Head of caudate nucleus (tissue), 42 donors: ENCODE measurements at regions not wholly inside any gene's neighbourhood (a gene's known extent, or its start where the extent isn't known, plus 50 kb on each side); places are given as distances from the start of the nearest gene placed in this dataset.

Experiments used
- DNase-seq, 42 donors: peaks; one replicate each; pipeline versions ENCODE4 v3.0.0 to v3.0.0-alpha.2; 2020 to 2021; ENCODE audit warnings: mixed read lengths in 7 of 42
- intact Hi-C: fragments of 100-400 bp; cut with DNase I; formaldehyde crosslinking; loops from one replicate; pipeline ENCODE4 v1.15.0; 2022

GRCh38 chr6:77228279-77228678, 235.0 kb downstream of the HTR1B start:
- DNase-seq: no peak
- intact Hi-C loops: no loop called here

- DNase-seq: no peak
- intact Hi-C loops: no loop called here
These were observed 245.4 kb downstream of the HTR1B start for GRCh38 chr6:77217896-77218295.

GRCh38 chr6:77205936-77206335, 257.4 kb downstream of the HTR1B start:
- no peak for DNase-seq
- intact Hi-C loops: no loop called here

- intact Hi-C loops: no loop called here
- DNase-seq: no peak
These were observed 258.7 kb downstream of the HTR1B start for GRCh38 chr6:77204555-77204954.

- intact Hi-C loops: no loop called here
- no peak for DNase-seq
These were observed 279.8 kb downstream of the HTR1B start for GRCh38 chr6:77183447-77183846.

GRCh38 chr6:77181749-77182148, 281.5 kb downstream of the HTR1B start:
- intact Hi-C loops: no loop called here
- DNase-seq: no peak

GRCh38 chr6:77180326-77180725, 283.0 kb downstream of the HTR1B start:
- intact Hi-C loops: no loop called here
- DNase-seq: no peak

- no peak for DNase-seq
- intact Hi-C loops: no loop called here
These were observed 284.5 kb downstream of the HTR1B start for GRCh38 chr6:77178821-77179220.

- DNase-seq: no peak
- intact Hi-C loops: no loop called here
These were observed 285.8 kb downstream of the HTR1B start for GRCh38 chr6:77177470-77177869.

- intact Hi-C loops: no loop called here
- no peak for DNase-seq
These were observed 289.7 kb downstream of the HTR1B start for GRCh38 chr6:77173472-77174074.

GRCh38 chr6:77172578-77172977, 290.7 kb downstream of the HTR1B start:
- DNase-seq: no peak
- intact Hi-C loops: no loop called here

GRCh38 chr6:77159730-77160129, 303.6 kb downstream of the HTR1B start:
- intact Hi-C loops: no loop called here
- no peak for DNase-seq

- intact Hi-C loops: no loop called here
- DNase-seq: no peak
These were observed 312.1 kb downstream of the HTR1B start for GRCh38 chr6:77151241-77151640.

GRCh38 chr6:77150736-77151135, 312.6 kb downstream of the HTR1B start:
- intact Hi-C loops: no loop called here
- DNase-seq: no peak

GRCh38 chr6:77145244-77145643, 318.0 kb downstream of the HTR1B start:
- intact Hi-C loops: no loop called here
- no peak for DNase-seq

- intact Hi-C loops: no loop called here
- no peak for DNase-seq
These were observed 319.4 kb downstream of the HTR1B start for GRCh38 chr6:77143659-77144447.

- intact Hi-C loops: no loop called here
These were observed 327.2 kb downstream of the HTR1B start for GRCh38 chr6:77136086-77136485.

GRCh38 chr6:77133031-77133430, 330.3 kb downstream of the HTR1B start:
- intact Hi-C loops: no loop called here
- DNase-seq: no peak

More at GRCh38 chr6:77136086-77136485, 327.2 kb downstream of the HTR1B start:
- DNase-seq: no peak

- DNase-seq: no peak
- intact Hi-C loops: no loop called here
These were observed 331.9 kb downstream of the HTR1B start for GRCh38 chr6:77131426-77131825.

GRCh38 chr6:77124604-77125003, 338.7 kb downstream of the HTR1B start:
- DNase-seq: no peak
- intact Hi-C loops: no loop called here

GRCh38 chr6:77123527-77123926, 339.8 kb downstream of the HTR1B start:
- no peak for DNase-seq
- intact Hi-C loops: no loop called here
